GM04504 (cell line): ENCODE measurements at regions not wholly inside any gene's neighbourhood (a gene's known extent, or its start where the extent isn't known, plus 50 kb on each side); places are given as distances from the start of the nearest gene placed in this dataset.
"Not testable (repeated sequence)": the region's sequence is repeated elsewhere in the genome, so short reads cannot be mapped to it uniquely, and the experiment has no call there.

Source experiments
- DNase-seq: peaks from one replicate; pipeline ENCODE4 v3.0.0-alpha.2; 2012; ENCODE audit warnings: low read depth

DNA sequence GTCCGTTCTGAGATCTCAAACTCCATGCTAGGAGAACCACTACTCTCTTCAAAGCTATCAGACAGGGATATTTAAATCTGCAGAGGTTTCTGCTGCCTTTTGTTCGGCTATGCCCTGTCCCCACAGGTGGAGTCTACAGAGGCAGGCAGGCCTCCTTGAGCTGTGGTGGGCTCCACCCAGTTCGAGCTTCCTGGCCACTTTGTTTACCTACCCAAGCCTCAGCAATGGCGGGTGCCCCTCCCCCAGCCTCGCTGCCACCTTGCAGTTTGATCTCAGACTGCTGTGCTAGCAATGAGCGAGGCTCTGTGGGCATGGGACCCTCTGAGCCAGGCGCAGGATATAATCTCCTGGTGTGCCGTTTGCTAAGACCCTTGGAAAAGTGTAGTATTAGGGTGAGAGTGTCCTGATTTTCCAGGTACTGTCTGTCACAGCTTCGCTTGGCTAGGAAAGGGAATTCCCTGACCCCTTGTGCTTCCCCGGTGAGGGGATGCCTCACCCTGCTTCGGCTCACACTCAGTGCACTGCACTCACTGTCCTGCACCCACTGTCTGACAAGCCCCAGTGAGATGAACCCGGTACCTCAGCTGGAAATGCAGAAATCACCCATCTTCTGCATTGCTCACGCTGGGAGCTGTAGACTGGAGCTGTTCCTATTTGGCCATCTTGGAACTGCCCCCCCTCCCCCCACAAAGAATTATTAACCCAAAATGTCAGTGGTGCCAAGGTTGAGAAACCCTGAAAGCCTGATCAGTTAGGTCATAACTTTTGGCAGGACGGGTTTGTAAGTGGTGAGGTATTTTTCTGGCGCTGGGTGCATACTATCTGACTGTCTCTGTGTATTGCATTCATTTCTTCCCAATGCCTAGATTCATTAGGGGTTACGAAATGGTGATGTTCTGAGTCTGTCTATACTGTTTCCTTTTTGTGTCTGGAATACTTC is 181.4 kb downstream of the TEX29 start:
- not testable (repeated sequence) for DNase-seq

DNA sequence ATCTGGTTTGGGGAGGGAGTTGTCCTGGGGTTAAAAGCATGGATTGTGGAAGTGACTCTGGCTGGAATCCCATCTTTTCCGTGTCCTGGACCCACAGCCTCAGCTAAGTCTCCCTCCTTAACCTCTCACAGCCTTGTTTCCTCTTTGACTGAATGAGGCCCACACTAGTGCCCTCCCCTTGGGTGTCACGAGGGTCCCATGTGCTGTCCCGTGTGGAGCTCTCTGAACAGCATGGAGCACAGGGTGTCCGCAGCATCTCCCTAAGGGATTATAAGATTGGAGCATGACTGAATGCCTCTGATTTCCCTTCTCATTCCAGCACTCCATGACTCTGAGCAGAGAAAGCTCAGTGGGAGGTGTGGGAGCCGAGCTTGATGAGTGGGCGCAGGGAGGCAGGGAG is 182.5 kb downstream of the TEX29 start:
- DNase-seq = no peak

DNA sequence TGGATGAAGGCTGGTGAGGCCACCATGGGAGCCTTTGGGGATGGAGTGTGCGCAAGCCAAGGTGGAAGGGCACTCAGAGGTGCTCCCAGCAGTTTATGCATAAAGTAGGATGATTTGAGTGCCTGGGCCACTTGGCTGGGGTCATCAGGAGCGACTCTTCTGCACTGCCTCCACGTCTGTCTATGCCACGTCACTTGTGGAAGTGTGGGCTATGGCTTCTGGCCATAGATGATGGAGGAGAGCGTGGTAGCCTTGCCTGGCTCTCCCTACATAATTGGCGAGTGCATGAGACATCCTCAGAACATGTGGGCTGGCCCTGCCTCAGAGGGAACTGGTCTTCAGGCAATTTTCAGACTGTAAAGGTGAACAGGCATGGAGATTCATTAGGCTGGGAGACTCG is 182.9 kb downstream of the TEX29 start:
- DNase-seq = no peak

DNA sequence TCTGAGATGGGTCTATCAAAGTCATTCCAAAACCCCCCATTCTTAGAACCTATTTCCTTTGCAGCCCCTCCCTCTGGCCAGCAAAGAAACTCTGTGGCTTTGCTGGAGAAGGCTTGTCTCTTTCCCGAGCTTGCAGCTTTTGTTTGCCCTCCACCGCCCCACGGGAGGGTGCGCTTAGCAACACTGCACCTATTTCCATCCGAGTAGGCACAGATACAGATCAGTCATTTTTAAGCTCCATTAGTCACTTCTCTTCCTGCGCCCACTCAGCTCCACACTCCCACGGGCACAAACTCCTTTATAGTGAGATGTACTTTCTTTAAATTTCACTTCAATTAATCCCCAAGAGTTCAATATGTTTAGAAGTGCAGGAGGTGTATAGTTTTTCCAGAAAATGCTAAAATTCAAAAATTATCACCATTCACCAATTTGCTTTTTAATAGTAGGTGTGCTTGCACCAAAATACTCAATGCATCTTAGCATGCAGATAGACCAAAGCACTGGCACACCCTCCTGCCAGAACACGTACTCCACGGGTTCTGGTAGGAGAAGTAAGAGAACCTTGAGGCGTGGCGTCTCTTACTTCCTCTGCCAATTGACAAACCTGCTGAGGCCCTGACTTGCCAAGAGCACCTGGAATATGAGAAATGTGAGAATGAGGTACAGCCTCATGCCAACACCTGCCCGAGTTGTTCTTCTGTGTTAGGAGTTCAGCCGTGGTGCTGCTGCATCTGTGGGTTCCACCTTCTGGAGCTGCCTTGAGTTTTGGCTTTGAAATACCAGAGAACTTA is 183.7 kb downstream of the TEX29 start:
- DNase-seq = no peak

DNA sequence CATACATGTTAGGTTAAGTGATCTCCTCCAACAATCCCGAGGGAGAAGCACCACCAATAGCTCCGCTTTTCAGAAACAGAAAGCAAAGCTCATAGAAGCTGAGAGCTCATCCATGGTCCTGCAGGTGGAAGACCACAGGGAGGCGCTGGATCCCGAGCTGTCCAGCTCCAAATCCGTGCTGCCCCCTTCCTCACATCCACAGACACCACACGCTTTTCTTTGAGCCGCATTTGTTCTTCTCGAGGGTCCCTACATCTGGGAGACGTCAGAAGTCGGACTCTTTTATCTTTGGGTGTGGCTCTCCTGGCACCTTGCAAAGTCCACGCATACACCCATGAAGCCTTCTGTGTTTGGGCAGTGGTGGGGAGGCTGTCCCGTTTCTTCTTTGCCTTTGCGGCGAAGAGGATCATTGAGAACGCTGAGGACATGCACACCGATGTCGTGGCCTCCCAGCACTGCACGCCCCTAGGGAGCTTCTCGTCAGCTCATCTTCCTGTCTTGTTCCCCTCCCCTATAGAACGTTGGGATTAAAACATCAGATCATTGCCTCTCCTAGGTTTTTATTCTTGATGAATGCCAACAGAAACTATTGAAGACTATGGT is 184.8 kb downstream of the TEX29 start:
- no peak for DNase-seq

DNA sequence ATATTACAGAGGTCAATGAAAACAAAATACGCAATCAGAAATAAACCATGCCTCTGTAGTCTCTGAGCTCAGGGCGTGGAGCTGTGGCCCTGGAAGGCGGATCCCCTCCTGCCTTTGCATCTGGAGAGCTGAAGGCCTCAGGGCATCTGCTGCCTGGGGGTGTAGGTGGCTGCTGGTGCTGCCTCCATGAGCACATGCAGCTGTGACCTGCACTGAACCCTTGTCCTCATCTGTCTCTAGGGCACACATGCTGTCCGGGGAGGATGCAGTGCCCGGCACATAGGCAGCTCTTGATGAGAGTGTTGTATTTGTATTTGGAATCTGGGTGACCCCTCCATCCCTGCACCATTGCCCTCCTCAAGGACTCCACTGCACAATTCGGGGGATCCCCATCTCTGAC is 185.7 kb downstream of the TEX29 start:
- no peak for DNase-seq

DNA sequence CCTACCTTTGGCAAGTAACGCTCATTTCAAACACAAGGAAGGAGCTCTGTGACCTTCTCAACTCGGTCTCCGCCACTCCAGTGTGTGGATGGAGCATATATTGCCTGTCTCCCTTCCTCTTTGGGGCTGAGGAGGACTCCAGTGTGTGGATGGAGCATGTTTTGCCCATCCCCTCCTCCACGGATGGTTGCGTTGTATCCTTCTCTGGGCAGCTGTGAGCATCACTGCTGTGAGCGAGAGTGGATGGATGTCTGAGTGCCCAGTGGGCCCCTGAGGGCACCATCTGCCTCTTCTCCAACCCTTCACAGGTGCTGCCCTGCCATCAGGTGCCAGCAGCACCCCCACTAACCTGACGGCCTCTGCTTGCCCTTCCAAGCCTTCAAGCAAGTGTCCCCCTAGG is 186.2 kb downstream of the TEX29 start:
- DNase-seq = no peak

DNA sequence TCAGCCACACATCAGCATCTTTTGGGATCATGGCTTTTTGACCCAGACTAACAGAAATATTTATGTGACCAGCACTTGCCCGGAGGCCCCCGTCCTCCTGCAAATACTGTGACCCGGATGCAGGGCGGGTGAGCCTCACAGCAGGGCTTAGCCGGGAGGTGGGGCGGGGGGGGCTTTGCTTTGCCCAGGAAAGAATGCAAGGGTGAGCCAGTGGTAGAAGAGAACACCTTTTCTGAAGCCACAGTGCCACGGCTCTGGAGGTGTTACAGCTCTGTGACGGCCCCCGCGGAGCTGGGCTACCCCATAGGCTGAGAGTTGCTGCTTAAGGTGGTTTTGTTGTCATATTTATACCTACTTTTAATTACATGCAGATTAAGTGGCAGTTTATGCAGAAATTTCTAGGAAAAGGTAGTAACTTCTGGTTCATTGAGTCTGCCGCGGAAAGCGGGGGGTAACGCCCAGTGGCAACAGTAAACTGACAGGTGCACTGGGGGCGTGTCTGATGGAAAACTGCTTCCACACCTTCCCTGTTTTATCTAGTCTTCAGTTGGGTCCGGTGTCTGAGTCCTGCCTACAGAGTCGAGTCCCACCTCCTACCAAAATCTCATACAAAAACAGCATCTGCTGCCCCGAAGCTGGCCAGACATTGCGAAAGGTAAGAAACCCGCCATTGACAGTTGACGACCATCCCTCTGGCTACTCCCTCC is 187.9 kb downstream of the TEX29 start:
- no peak for DNase-seq

DNA sequence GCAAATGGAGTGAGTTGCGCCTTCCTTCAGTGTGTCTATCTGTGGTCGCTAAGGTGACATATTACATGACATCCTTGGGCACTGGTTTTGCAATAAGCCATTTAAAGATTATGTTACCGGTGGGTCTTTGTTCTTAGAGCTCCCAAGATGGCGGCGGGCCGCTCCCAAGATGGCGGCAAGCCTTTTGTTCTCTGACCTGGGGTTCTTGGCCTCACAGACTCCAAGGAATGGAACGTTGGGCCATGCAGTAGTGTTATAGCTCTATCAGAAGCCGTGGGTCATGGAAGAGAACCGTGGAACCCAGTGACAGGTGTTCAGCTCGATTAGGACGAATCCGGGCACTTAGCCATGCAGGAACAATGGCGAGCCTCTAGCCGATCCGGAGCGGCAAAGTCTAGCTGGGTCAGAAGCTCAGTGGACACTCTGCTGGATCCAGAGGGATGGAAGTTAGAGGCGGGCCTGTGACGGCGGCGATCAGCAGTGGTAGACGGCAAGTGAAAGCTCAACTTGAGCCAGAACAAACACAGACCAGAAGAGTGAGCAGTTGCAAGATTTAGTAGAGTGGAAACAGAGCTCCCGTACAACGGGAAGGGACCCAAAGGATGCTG is 188.6 kb downstream of the TEX29 start:
- no peak for DNase-seq

DNA sequence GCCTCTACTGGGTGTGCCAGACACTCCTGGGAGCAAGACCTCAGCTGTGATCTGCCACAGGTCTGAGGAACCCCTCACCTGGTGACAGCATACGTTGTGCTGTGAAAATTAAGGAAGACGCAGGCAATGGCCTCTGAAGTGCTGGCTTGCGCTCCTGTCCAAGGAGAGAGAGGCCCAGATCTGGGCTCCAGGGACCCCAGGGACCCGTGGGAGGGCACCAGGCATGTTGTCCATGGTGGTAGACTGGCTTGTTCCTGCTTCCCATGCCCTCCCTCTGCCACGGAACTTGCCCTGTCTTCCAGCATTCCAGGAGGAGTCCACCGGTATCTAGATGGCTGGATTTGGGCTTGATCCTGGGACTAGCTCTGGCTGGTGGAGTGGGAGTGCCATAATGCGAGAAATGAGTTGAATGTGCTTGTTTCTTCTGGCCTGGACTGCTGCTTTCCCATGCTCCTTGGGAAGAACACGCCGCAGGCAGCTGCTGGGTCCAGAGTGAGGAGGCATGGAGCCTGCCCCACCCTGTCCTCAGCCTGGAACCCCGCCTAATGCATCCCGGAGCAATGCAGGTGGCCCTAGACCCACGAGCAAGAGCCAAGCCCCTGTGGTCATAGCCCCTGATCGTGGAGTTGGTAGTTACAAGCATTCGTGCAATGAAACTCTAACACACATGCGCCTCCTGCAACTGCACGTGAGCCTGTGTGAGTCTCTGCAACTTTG is 190.2 kb downstream of the TEX29 start:
- no peak for DNase-seq

DNA sequence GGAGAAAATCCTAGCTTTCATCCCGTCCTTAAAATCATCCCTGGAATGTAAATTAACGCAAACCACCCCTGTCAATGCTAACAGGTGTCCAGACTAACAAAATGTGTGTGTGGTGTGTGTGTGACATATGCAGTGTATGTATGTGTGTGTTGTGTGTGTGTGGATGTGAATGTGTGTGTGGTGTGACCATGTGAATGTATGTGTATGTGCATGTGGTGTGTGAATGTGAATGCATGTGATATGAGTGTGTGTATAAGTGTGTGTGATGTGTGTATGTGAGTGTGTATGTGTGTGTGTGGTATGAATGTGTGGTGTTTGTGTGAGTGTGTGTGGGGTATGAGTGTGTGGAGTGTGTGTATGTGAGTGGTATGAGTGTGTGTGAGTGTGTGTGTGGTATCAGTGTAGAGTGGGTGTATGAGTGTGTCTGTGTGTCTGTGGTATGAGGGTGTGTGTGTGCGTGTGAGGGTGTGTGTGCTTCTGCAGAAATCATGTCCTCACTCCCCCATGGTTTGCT is 190.8 kb downstream of the TEX29 start:
- no peak for DNase-seq

DNA sequence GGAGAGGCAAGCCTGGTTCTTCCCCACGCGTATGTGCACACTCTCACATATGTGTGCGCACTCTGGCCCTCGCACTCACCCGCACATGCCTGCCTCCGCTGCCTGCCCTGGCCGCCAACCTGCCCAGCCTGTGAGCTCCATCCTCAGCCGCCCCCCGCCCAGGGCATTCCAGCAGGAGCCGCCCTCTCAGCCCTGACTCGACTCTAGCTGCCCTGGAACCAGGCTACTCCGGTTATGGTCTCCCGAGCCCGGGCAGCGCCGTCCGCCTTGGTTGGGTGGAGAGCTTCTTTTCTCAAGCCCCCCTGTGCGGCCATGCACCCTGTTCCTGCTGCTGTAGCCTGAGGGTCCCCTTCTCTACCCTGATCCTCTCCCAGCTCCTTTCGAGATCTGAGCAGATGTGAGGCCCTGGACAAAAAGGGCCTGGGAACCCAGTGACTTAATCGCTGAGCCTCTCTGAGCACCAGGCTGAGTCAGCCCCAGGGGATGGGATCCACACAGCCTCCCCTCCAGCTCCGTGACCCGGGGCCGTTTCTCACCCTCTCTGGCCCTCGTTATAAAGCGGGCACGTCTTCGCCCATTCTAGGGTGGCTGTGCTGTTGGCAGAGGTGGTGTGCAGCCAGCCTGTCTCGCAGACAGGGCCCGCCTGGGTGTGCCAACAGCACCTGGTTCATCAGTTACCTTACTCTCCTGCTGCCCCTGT is 191.5 kb downstream of the TEX29 start:
- DNase-seq = no peak

DNA sequence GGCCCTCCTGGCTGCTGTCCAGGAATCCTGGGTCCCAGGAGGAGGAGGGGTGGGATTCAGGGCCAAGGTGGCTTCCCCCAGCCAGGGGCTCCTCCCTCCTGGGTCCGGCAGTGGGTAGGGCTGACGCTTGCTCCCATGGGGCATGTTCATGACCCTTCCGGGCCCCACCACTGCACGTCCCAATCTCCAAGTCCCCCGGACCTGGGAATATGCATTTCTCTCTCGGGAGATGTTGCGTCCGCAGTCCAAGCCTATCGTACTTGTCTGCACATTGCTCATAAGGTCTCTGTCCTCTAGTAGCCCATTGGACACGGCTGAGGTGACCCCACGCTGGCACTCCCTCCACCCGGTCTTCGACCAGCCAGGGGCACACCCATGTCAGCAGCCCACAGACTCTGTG is 192.3 kb downstream of the TEX29 start:
- no peak for DNase-seq

DNA sequence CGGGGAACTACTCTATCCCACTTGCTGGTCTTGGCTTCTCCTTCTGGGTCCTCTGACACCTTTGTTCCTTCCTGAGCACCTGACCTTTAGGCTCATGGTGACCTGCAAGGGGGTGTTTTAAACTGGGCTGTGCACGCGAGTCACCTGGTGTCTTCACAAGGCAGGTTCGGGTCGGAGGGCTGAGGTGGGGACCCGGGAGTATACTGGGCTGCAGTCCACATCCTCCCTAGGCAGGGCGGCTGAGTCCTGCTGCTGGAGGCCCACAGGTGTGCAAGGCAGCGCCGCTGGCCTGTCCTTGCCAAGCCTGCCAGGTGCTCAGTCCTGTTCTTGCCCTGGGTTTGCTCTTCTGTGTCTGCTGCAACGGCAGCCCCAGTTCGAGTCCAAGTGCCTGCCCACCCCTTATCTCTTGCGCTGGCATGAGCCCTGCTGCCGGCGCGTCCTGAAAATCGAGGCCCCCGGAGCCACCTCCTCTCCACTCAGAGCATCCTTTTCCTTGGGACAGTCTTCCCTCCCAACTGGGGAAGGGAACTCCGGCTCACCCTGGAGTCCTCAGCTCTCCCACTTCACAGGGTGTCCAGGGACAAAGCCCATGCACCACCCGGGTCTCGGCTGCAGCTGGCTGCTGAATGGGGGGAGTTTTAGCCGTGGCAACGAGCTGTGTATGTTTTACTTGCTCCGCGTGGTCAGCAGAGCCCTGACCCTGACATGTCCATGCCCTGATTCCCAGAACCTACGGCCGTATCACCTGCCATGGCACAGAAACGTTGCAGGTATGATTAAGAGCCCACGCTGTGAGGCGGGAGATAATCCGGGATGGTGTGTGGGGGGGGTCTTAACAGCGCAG is 193.5 kb downstream of the TEX29 start:
- DNase-seq = no peak

DNA sequence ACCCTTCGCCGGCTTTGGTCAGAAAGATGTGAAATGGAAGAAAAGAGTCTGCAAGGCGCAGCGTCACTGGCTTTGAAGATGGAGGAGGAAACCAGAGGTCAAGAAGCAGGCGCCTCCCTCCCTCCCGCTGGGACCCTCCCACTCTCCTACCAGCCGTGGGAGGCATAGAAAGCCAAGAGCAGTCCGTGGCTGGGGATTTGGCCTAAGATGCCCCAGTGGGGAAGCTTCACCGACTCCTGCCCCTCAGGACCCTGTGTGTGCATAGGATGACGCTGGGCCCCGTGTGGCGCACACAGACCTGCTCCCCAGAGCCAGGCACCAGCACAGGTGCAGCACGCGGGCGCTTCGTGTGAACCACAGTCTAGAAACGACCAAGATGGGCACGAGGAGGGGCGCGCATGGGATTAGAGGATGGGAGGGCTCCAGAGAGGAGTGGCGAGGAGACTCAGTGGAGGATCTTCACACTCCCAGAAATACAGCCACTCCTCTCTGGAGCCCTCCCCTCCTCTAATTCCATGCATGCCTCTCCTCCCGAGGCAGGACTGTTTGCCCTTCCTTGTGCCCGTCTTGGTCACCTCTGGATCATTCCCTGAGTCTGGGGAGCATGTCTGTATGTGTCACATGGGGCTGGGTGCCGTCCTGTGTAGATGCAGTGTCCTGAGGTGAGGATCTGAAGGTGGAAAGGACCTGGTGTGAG is 194.3 kb downstream of the TEX29 start:
- DNase-seq = no peak

DNA sequence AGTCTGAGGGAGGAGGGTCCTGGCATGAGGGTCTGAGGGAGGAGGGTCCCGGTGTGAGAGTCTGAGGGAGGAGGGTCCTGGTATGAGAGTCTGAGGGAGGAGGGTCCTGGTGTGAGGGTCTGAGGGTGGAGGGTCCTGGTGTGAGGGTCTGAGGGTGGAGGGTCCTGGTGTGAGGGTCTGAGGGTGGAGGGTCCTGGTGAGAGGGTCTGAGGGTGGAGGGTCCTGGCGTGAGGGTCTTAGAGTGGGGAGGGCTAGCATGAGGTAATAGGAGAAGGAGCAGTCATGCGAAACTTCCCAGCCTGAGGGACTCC is 194.8 kb downstream of the TEX29 start:
- no peak for DNase-seq

DNA sequence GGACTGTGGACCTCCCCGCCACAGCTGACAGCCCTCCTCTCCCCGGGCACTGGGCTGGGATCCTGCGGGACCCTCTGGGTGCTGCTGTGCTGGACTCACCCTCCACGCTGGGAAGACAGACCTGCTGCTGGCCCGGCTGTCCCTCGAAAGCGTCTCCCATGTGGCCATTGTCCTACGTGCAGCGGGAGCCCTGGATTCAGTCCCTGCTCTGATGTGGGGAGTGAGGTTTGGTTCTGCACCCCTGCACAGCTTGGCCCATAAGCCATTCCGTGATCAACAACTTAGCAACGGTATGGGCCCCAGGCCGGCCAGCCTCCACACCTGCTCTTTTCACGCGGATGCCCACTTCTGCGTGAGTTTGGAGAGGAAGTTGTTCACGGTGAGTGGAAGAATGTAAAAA is 195.2 kb downstream of the TEX29 start:
- no peak for DNase-seq

DNA sequence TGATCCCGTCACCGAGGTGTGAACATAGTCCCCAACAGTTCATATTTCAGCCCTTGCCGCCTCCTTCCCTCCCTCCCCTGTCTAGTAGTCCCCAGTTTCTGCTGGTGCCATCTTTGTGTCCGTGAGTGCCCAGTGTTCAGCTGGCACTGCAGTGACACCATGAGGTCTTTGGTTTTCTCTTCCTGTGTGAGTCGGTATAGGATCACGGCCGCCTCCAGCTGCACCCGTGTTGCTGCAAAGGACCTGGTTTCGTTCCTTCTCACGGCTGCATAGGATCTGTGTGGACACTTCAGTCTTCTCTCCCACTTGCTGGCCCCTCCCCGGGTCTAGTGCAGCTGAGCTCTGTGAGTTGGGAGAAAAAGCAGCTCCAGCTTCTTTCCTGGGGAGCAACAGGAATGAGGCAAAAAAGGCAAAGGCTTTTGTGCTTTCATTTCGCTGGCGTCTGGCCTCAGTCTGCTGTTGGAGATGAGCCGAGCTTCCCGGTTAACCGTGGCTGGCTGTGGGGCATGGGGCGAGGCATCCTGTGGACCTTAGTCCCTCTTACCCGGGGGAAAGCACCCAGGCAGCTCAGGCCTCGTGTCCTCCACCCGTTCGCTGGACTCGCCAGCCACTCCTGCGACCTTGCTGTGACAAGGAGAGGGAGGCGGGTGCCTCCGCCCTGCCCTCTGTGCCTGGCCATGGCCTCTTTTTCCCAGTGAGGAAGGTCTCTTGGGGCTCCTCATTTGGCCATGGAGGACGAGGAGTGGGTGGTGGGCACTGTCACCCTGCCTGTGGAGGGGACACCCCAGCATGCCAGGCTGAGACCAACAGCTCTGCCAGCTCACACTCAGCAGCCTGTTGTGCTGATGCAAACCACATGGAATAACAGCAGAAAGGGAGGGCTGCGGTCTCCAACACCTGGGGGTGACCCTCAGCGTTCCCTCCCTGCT is 196.5 kb downstream of the TEX29 start:
- DNase-seq = no peak
